Suprapubic skin (tissue), 4 donors: ENCODE measurements at regions not wholly inside any gene's neighbourhood (a gene's known extent, or its start where the extent isn't known, plus 50 kb on each side); places are given as distances from the start of the nearest gene placed in this dataset.
"Not testable (repeated sequence)": the region's sequence is repeated elsewhere in the genome, so short reads cannot be mapped to it uniquely, and the experiment has no call there.

Experiments
- CTCF ChIP-seq, 2 donors: fragments of 200-600 bp in 1 of 2; fragments of 450-650 bp in 1 of 2; sonication (generic) in 1 of 2; IDR thresholded peaks; one replicate each; pipeline ENCODE4 v1.5.1; 2016 to 2019; ENCODE audit warnings: antibody characterized with exemption in 2 of 2, mild to moderate bottlenecking in 1 of 2, moderate library complexity in 1 of 2
- POLR2A ChIP-seq, 2 donors: fragments of 450-650 bp; IDR thresholded peaks; one replicate each; pipeline ENCODE4 v1.6.1; 2017; ENCODE audit warnings: antibody characterized with exemption in 2 of 2, mild to moderate bottlenecking in 2 of 2, moderate library complexity in 2 of 2
- POLR2AphosphoS5 ChIP-seq, 3 donors: sonication (generic); formaldehyde crosslinking; IDR thresholded peaks; one replicate each; pipeline ENCODE4 v1.6.1; 2017; ENCODE audit warnings: antibody characterized with exemption in 3 of 3

GRCh38 chr17:30713805-30714204 lies 110.7 kb downstream of the CRLF3 start:
- not testable (repeated sequence) for TF ChIP-seq CTCF, POLR2A, POLR2AphosphoS5 (IDR thresholded peaks at IDR 0.05)
